ENCODE measurements at regions not wholly inside any gene's neighbourhood (a gene's known extent, or its start where the extent isn't known, plus 50 kb on each side); places are given as distances from the start of the nearest gene placed in this dataset.

DNA sequence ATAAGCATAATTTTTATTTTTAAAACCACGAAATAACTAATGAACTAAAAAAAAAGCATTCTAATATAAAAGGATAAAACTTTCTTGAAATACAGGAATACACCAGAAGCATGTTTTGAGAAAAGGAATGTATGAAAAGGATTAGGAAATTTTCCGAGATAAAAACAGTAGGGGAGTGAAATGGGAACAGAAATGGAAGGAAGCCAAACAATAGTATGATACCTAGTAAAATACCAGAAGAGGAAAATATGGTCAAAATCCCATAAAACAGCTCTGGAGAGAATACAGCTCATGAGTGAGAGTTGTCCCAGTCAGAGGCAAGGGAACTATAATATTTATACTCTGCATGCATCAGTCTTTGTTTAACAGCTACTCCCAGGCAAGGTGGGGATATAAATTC is 1016.2 kb downstream of the SLC6A15 start:
- Histone ChIP-seq H3K14ac (replicated peaks; ENCODE audit: low read depth, low read length) (no peak overlapping the region), H4K5ac (ENCODE audit: low read depth, low read length) (no peak overlapping the region), H3K79me1 (ENCODE audit: low read depth in 1 of 2, low read length in 2 of 2) (no peaks in the 10 kb centered on the region), H3K4ac (ENCODE audit: low read depth, low read length) (no peak overlapping the region), H2AFZ (replicated peaks; ENCODE audit: low read length, poor library complexity) (no peak overlapping the region), H2BK15ac (ENCODE audit: low read depth, low read length) (no peak overlapping the region), H2AK9ac (replicated peaks; ENCODE audit: low read depth, low read length, poor library complexity) (no peak overlapping the region), H3K56ac (ENCODE audit: extremely low read depth, insufficient read depth, low read length) (no peak overlapping the region), H3K4me3 (ENCODE audit: insufficient read depth, low read depth, low read length) (no peak overlapping the region), H3K36me3 (ENCODE audit: control insufficient read depth, insufficient read depth, low read length) (no peaks in the 10 kb centered on the region), H4K8ac (ENCODE audit: low read depth in 2 of 2, low read length in 2 of 2) (no peak overlapping the region), H3K9me3 (ENCODE audit: control insufficient read depth, insufficient read depth, low read length) (no peaks in the 10 kb centered on the region), H2BK120ac (ENCODE audit: low read depth, low read length) (no peak overlapping the region), H3K9me1 (ENCODE audit: insufficient read depth, low read length) (no peaks in the 10 kb centered on the region), H3K23ac (ENCODE audit: low read depth, low read length) (no peak overlapping the region), H4K20me1 (ENCODE audit: insufficient read depth, low read length) (no peaks in the 10 kb centered on the region), H2BK20ac (ENCODE audit: low read depth, low read length) (no peak overlapping the region), H3K4me2 (ENCODE audit: low read depth, low read length) (no peak overlapping the region), H3K27ac (ENCODE audit: insufficient read depth, low read length) (no peak overlapping the region), H2AK5ac (ENCODE audit: low read depth, low read length) (no peak overlapping the region), H4K91ac (ENCODE audit: insufficient read depth, low read depth, low read length) (no peak overlapping the region), H3K27me3 (ENCODE audit: control insufficient read depth, insufficient read depth, low read length) (no peaks in the 10 kb centered on the region), H2BK5ac (ENCODE audit: low read depth, low read length, poor library complexity, severe bottlenecking) (no peak overlapping the region), H3K18ac (ENCODE audit: low read depth, low read length) (no peak overlapping the region), H3K9ac (ENCODE audit: low read depth, low read length) (no peak overlapping the region), H3K4me1 (ENCODE audit: control insufficient read depth, insufficient read depth, low read length) (no peaks in the 10 kb centered on the region)
- in situ Hi-C loops (cut with MboI; ENCODE audit: low sequenced_read_pairs) (no loop called here), intact Hi-C loops (cut with micrococcal nuclease) (no loop called here), dilution Hi-C loops (cut with HindIII; ENCODE audit: low sequenced_read_pairs, unreplicated experiment) (no loop called here)
- no TSS peak for BruUV-seq (replicated peaks)
- no CpG with 5 or more reads among the region's 2 CpGs for WGBS, 2 experiments (ENCODE audit: extremely low coverage in 2 of 2, insufficient read length in 1 of 2)
- ATAC-seq (ENCODE audit: low read depth) (no peak), DNase-seq (no peak)
- TF ChIP-seq MXI1 (IDR thresholded peaks at IDR 0.05; ENCODE audit: borderline replicate concordance, low read depth, low read length): no peak
- TF ChIP-seq NFE2L2 (IDR thresholded peaks at IDR 0.05; ENCODE audit: low read depth, low read length): no peak
- TF ChIP-seq CEBPB (IDR thresholded peaks at IDR 0.05; ENCODE audit: low read depth, low read length): no peak
- no peak for TF ChIP-seq RFX5 (IDR thresholded peaks at IDR 0.05; ENCODE audit: low read depth, low read length)
- TF ChIP-seq, protein P1, sequence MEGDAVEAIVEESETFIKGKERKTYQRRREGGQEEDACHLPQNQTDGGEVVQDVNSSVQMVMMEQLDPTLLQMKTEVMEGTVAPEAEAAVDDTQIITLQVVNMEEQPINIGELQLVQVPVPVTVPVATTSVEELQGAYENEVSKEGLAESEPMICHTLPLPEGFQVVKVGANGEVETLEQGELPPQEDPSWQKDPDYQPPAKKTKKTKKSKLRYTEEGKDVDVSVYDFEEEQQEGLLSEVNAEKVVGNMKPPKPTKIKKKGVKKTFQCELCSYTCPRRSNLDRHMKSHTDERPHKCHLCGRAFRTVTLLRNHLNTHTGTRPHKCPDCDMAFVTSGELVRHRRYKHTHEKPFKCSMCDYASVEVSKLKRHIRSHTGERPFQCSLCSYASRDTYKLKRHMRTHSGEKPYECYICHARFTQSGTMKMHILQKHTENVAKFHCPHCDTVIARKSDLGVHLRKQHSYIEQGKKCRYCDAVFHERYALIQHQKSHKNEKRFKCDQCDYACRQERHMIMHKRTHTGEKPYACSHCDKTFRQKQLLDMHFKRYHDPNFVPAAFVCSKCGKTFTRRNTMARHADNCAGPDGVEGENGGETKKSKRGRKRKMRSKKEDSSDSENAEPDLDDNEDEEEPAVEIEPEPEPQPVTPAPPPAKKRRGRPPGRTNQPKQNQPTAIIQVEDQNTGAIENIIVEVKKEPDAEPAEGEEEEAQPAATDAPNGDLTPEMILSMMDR (conservative IDR thresholded peaks at IDR 0.05; ENCODE audit: low read depth, low read length): no peak
- TF ChIP-seq BHLHE40 (IDR thresholded peaks at IDR 0.05; ENCODE audit: low read depth, low read length): no peak
- TF ChIP-seq FOS (IDR thresholded peaks at IDR 0.05; ENCODE audit: low read depth, low read length): no peak
- TF ChIP-seq CHD1 (IDR thresholded peaks at IDR 0.05; ENCODE audit: low read depth, low read length): no peak
- no peak for TF ChIP-seq RCOR1 (IDR thresholded peaks at IDR 0.05; ENCODE audit: insufficient replicate concordance, low read length)
- no peak for TF ChIP-seq MAZ (IDR thresholded peaks at IDR 0.05; ENCODE audit: borderline replicate concordance, low read depth, low read length)
- TF ChIP-seq, protein P2, sequence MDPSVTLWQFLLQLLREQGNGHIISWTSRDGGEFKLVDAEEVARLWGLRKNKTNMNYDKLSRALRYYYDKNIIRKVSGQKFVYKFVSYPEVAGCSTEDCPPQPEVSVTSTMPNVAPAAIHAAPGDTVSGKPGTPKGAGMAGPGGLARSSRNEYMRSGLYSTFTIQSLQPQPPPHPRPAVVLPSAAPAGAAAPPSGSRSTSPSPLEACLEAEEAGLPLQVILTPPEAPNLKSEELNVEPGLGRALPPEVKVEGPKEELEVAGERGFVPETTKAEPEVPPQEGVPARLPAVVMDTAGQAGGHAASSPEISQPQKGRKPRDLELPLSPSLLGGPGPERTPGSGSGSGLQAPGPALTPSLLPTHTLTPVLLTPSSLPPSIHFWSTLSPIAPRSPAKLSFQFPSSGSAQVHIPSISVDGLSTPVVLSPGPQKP (IDR thresholded peaks at IDR 0.05; ENCODE audit: borderline replicate concordance, low read depth, low read length): no peak
- ChIA-PET CTCF (no interaction called here), POLR2A (ENCODE audit: unreplicated experiment) (no interaction called here)

Measured in IMR-90 (cell line).